ENCODE measurements at regions not wholly inside any gene's neighbourhood (a gene's known extent, or its start where the extent isn't known, plus 50 kb on each side); places are given as distances from the start of the nearest gene placed in this dataset.

DNA sequence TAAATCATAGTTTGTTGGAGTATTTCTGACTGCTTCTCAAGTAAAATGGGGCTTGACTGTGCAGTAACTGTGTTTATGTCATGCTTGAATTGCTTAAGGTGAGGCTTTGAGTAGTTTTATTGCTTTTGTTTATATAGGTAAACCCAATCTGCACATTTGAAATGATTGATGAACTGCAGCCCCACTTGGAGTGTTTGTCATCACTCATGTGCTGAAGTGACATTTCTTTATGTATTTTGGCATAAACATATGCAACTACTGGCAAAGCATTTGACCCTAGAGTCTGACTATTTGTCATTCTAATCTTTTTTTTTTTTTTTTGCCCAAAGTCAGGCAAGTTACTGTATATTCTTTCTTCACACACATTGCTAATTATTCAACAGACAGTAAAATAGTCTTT lies 491.4 kb upstream of the POU3F2 start:
- Mint-ChIP-seq H3K9me3 (ENCODE audit: unreplicated experiment) (no peaks in the 10 kb centered on the region), H3K36me3 (ENCODE audit: unreplicated experiment) (no peaks in the 10 kb centered on the region), H3K27ac (ENCODE audit: unreplicated experiment) (no peak overlapping the region), H3K4me3 (ENCODE audit: unreplicated experiment) (no peak overlapping the region), H3K27me3 (ENCODE audit: unreplicated experiment) (peaks cover under 1% of the 10 kb centered on the region), H3K4me1 (ENCODE audit: low read depth, unreplicated experiment) (peaks cover under 1% of the 10 kb centered on the region)
- no peak for DNase-seq
- TF ChIP-seq, protein P1, sequence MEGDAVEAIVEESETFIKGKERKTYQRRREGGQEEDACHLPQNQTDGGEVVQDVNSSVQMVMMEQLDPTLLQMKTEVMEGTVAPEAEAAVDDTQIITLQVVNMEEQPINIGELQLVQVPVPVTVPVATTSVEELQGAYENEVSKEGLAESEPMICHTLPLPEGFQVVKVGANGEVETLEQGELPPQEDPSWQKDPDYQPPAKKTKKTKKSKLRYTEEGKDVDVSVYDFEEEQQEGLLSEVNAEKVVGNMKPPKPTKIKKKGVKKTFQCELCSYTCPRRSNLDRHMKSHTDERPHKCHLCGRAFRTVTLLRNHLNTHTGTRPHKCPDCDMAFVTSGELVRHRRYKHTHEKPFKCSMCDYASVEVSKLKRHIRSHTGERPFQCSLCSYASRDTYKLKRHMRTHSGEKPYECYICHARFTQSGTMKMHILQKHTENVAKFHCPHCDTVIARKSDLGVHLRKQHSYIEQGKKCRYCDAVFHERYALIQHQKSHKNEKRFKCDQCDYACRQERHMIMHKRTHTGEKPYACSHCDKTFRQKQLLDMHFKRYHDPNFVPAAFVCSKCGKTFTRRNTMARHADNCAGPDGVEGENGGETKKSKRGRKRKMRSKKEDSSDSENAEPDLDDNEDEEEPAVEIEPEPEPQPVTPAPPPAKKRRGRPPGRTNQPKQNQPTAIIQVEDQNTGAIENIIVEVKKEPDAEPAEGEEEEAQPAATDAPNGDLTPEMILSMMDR (IDR thresholded peaks at IDR 0.05; ENCODE audit: partially characterized antibody, unreplicated experiment), result no peak

DNA sequence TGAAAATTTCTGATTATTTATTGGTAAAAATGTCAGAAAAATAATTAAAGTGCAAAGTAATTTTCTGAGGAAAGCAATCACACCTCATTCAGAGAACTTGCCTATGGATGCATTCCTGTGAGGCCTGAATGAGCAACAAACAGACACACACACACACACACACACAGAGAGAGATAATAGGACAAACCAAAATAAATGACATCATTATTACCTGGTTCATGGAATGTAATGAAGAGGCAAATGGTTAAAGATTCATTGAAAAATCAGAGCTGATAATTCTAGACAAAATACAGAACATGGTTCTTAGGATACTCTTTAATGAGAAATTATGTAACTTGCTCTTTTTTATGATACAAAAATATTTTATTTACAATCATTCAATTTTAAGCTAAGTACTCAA lies 490.6 kb upstream of the POU3F2 start:
- Mint-ChIP-seq H3K9me3 (ENCODE audit: unreplicated experiment) (no peaks in the 10 kb centered on the region), H3K36me3 (ENCODE audit: unreplicated experiment) (no peaks in the 10 kb centered on the region), H3K4me3 (ENCODE audit: unreplicated experiment) (no peak overlapping the region), H3K27me3 (ENCODE audit: unreplicated experiment) (peaks cover 3% of the 10 kb centered on the region), H3K4me1 (ENCODE audit: low read depth, unreplicated experiment) (peaks cover 3% of the 10 kb centered on the region), H3K27ac (ENCODE audit: unreplicated experiment) (no peak overlapping the region)
- TF ChIP-seq, protein P1 (IDR thresholded peaks at IDR 0.05; ENCODE audit: partially characterized antibody, unreplicated experiment), result no peak
- DNase-seq, result no peak

DNA sequence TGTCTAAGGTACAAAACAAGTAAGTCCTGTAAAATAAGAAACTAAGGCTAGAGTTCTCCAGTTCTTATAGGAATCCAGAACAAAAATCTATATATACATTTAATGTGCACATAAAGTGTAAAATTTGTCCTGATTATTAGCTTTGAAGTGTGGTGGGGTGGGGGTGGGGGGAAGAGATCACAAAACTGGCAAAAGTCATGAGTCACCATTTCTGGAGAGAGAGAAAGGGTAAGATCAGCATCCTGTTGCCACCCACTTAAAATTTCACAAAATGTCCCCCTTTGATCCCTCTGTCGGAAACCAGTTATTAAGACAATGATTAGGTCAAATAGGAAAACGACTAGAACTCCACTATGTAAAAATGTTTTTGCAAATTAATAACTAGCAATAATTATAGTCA lies 482.0 kb upstream of the POU3F2 start:
- H3K36me3 Mint-ChIP-seq (ENCODE audit: unreplicated experiment), result no peaks in the 10 kb centered on the region
- H3K9me3 Mint-ChIP-seq (ENCODE audit: unreplicated experiment), result no peaks in the 10 kb centered on the region
- H3K27ac Mint-ChIP-seq (ENCODE audit: unreplicated experiment), result no peak overlapping the region
- TF ChIP-seq, protein P1 (IDR thresholded peaks at IDR 0.05; ENCODE audit: partially characterized antibody, unreplicated experiment), result no peak
- no peak for DNase-seq
- peaks cover 8% of the 10 kb centered on the region for H3K4me1 Mint-ChIP-seq (ENCODE audit: low read depth, unreplicated experiment)
- peaks cover 3% of the 10 kb centered on the region for H3K27me3 Mint-ChIP-seq (ENCODE audit: unreplicated experiment)
- no peak overlapping the region for H3K4me3 Mint-ChIP-seq (ENCODE audit: unreplicated experiment)

DNA sequence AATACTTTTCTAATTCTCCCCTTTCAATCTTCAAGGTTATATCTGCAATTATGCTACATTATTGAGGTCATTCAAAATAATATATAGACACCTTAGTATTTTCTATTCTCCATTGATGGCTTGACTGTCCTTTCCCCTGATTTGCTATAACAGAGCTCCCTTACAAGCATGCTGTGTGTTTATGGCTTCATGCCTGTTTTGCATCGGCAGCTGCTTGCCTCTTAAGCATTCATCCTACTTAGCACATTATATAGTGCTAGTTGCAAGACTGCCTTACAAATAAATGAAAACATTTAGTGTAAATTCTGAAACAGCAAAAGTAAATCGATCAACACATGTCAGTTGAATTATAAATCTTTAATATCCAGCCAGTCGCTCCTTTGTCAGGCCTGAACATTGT lies 476.2 kb upstream of the POU3F2 start:
- Mint-ChIP-seq H3K4me1 (ENCODE audit: low read depth, unreplicated experiment) (peaks cover 19% of the 10 kb centered on the region), H3K4me3 (ENCODE audit: unreplicated experiment) (no peak overlapping the region), H3K27me3 (ENCODE audit: unreplicated experiment) (no peaks in the 10 kb centered on the region), H3K9me3 (ENCODE audit: unreplicated experiment) (no peaks in the 10 kb centered on the region), H3K27ac (ENCODE audit: unreplicated experiment) (peak overlapping the region; percentile 34), H3K36me3 (ENCODE audit: unreplicated experiment) (no peaks in the 10 kb centered on the region)
- no peak for DNase-seq
- TF ChIP-seq, protein P1 (IDR thresholded peaks at IDR 0.05; ENCODE audit: partially characterized antibody, unreplicated experiment), result no peak

DNA sequence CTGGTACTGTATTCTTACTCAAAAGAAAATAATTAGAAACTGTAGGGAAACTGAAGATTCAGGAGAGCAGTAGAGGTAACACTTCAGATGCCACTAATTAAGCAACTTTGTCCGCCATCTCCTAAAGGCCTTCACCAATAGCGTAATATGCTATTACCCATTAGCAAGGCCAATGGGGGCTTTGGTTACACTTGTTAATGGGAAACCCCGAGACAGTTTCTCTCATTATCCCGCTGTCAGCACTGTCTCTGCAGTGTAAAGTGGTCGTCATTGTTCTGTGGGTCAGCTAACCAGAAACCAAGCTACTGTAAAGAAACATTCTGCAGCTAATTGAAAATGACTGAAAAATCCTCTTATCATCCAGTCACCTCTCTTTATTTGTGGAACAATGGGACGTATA lies 468.0 kb upstream of the POU3F2 start:
- H3K36me3 Mint-ChIP-seq (ENCODE audit: unreplicated experiment), result no peaks in the 10 kb centered on the region
- no peak for DNase-seq
- H3K27ac Mint-ChIP-seq (ENCODE audit: unreplicated experiment), result peak overlapping the region; percentile 35
- H3K4me3 Mint-ChIP-seq (ENCODE audit: unreplicated experiment), result no peak overlapping the region
- H3K27me3 Mint-ChIP-seq (ENCODE audit: unreplicated experiment), result no peaks in the 10 kb centered on the region
- peaks cover 18% of the 10 kb centered on the region for H3K4me1 Mint-ChIP-seq (ENCODE audit: low read depth, unreplicated experiment)
- H3K9me3 Mint-ChIP-seq (ENCODE audit: unreplicated experiment), result no peaks in the 10 kb centered on the region
- TF ChIP-seq, protein P1 (IDR thresholded peaks at IDR 0.05; ENCODE audit: partially characterized antibody, unreplicated experiment), result no peak

Measured in glutamatergic neuron (in vitro differentiated cells).